Upper lobe of left lung (tissue), 4 donors: ENCODE measurements at regions not wholly inside any gene's neighbourhood (a gene's known extent, or its start where the extent isn't known, plus 50 kb on each side); places are given as distances from the start of the nearest gene placed in this dataset.

Experiments used
- CTCF ChIP-seq, 6 experiments: fragments of 450-650 bp in 4 of 6; fragments of 200-600 bp in 2 of 6; sonication (generic) in 2 of 6; IDR thresholded peaks; one replicate each; pipeline ENCODE4 v1.5.1; 2016 to 2019; ENCODE audit warnings: antibody characterized with exemption in 6 of 6
- EP300 ChIP-seq, 4 donors: sonication (generic); formaldehyde crosslinking; IDR thresholded peaks; one replicate each; pipeline ENCODE4 v1.5.1; 2017; ENCODE audit warnings: antibody characterized with exemption in 4 of 4, control low read depth in 2 of 4
- POLR2AphosphoS5 ChIP-seq, 2 donors: sonication (generic); formaldehyde crosslinking; IDR thresholded peaks; one replicate each; pipeline ENCODE4 v1.5.1; 2017; ENCODE audit warnings: antibody characterized with exemption in 2 of 2

GRCh38 chr7:112959276-112959675 lies 127.4 kb downstream of the GPR85 start:
- no peak for TF ChIP-seq POLR2AphosphoS5 (IDR thresholded peaks at IDR 0.05)
- TF ChIP-seq CTCF (IDR thresholded peaks at IDR 0.05) = no peak
- TF ChIP-seq EP300 (IDR thresholded peaks at IDR 0.05) = no peak
